GM21423 (cell line): ENCODE measurements at regions not wholly inside any gene's neighbourhood (a gene's known extent, or its start where the extent isn't known, plus 50 kb on each side); places are given as distances from the start of the nearest gene placed in this dataset.

Source experiments
- ATAC-seq: cut with Tn5 transposase; IDR thresholded peaks from one replicate; pipeline ENCODE4 v1.9.1; 2021; ENCODE audit warnings: mild to moderate bottlenecking, moderate library complexity; ENCODE audit not compliant: unreplicated experiment

DNA sequence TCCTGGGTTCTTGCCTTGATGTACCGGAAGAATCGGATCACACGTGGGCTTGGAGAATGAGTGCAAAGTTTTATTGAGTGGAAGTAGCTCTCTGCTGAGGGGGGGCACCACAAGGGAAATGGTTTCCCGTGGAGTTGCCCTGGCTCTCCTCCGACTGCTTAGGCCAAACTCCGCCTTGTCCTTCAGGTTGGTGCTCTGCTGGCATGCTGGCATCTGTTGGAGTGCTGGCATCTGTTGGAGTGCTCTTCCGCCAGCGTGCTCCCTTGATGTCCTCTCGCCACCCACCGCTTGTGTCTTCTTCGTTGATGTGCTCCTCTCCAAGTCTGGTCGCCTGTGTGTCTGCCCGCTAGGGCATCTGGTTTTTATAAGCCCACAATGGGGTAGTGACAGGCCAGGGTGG is 317.1 kb upstream of the HSF2 start:
- no peak for ATAC-seq

GRCh38 chr6:122092366-122092765 is 307.1 kb upstream of the HSF2 start:
- ATAC-seq: no peak

GRCh38 chr6:122098201-122098678 is 301.2 kb upstream of the HSF2 start:
- ATAC-seq: no peak

- ATAC-seq: no peak
Measured at GRCh38 chr6:122102026-122102425, 297.4 kb upstream of the HSF2 start.

- no peak for ATAC-seq
Measured at GRCh38 chr6:122107256-122107852, 292.1 kb upstream of the HSF2 start.

DNA sequence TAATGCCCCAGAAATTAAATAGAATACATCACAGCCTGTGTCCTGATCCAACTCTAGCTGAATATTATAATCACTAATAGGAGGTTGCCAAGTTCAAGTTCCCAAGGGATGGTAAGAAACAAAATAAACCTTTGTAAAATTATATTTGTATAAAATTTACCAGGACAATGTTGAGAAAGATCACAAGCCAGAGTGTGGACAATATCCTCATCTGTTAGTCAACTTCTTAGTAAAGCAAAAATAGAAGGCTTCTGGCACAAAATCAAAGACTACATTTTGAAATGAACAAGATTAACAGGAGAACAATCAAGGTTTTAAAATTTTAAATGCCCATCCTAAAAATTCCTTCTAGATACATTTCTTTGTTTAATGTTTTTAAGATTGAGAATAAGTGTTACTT is 290.4 kb upstream of the HSF2 start:
- no peak for ATAC-seq

GRCh38 chr6:122114717-122115116 is 284.7 kb upstream of the HSF2 start:
- ATAC-seq: no peak

DNA sequence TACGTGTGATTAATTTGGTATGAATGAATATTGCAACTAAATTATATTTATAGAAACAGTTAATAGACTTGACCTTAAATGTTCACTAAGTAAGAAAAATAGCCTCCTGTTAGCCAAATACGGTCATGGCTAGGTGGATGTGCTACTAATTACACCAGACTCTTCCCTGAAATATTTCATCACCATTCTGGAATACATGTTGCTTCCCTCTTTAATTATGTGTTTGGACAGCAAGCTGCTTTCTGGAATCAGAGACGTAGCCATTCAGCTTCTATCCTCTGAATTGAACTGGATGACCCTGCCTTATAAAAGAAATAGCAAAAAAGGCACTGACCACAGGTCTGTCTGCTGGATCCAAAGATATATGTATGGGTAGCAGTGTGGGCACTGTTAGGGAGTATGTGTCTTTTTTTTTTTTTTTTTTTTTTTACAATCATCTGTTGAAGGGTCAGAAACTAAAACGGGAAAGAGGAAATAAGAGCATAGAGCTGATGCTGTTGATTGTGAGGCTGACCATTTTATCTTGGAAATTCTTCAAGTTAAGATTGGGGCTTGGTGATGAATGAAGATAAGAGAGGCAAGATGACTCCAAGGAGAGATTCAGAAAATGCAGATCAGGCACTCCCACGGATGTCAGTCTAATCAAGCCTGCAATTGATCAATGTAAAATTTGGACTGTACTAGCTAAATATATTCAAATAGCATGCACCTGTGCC is 283.2 kb upstream of the HSF2 start:
- ATAC-seq: no peak

DNA sequence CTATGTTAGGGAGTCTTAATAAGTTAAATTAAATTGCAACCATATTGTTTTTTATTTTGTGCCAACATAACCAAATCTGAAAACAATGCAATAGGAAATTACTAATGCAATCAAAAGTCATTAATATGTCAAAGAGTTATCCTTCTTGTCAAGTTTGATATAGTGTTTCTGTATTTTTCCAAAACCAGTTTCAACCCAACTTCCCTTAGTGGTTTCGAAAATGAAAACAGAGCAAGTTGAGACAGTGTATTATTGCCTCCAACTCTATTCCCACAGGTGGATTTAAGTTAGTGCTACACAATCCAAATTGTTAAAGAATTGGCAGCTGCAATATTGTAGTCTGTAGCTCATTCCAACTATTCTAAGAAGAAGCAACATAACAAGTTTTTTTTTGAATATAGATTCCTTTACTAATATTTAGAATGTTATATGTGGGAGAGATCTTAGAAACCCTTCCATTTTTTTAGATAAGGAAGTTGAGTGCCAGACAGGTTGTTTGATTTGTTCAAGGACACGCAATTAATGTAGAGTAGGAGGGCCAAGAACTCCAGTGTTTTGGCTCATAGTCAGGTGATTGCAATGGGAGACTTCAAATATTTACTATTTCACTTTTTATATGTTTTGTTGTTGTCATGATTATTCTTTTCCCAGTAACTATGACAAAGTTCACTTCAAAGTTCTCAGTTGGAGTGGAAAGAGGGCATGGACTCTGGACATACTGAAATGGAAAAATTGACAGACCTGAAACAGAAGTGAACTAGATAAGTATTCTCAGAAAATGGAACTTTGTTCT is 282.4 kb upstream of the HSF2 start:
- ATAC-seq: no peak

DNA sequence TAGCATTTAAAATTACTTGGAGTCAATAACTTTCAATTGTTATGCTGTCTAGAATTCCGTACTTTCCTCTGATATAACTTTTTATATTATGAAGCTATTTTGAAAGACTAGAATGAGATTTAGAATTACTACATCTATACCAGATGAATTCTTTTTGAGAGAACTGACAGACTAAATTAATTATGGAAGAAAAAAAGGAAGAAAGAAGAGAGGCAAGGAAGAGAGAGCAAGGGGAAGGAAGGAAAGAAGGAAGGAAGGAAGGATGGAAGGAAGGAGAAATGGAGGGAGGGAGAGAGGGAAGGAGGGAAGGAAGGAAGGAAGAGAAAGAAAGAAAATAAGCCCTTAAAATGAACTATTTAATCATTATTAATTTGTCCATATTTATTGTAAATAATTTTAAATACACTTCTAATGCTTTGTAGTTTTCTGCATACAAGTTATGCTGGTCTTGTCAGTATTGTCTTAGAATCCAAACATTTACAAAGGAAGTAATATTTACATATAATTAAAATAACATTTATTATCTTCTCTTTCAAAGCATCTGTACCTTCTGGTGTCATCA is 280.4 kb upstream of the HSF2 start:
- no peak for ATAC-seq

GRCh38 chr6:122122202-122122601 is 277.2 kb upstream of the HSF2 start:
- ATAC-seq: no peak

DNA sequence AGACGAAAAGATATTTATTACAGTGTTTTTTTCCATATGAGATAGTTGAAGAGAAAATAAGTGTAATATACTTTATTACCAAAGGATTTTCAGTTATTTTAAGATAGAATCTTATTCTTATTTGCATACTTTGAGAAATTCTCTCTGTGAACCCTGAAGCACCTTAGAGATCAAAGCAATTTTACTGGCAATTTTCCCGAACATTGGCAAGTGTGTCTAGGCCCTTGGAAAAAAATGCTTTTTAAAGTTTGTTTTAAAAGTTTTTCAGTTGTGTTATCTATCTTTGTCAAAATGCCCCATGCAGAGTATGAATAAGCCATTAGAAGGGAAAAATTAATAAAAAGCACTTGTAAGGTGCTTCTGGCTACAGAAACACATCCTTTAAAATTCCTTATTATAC is 276.8 kb upstream of the HSF2 start:
- no peak for ATAC-seq

- ATAC-seq: no peak
Measured at GRCh38 chr6:122124908-122125307, 274.5 kb upstream of the HSF2 start.

GRCh38 chr6:122126894-122127293 is 272.6 kb upstream of the HSF2 start:
- ATAC-seq: no peak

GRCh38 chr6:122128445-122128844 is 271.0 kb upstream of the HSF2 start:
- ATAC-seq: no peak

DNA sequence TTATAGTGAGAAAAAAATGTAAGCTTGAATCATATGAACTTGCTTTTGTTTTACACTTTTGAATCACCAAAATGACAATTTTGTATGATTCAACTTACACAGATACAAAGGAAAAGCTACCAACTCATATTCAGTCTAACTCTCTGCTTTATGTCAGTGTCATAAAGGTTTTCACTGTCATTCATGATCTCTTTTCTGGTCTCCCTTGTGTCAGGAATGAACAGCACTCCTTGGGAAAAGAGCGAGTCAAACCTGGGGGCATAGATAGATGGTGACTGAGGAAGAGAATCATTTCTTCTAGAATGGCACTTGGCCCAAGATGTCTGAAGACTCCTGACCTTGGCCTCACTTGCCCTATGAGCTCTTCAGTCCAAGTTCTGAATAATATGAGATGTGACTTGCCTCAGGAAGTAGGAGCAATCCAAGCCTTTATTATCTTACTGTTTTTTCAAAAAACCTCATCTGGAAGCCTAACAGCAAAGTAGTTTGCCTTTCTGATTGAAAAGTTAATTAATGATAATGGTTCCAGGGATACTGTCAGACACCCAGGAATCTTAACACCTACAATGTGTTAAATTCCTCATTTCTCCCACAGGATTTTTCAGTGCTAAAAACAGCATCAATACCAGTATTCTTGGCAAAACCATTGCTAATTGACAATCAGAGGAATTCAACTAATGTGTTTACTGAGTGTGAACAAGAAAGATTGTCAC is 270.0 kb upstream of the HSF2 start:
- ATAC-seq: no peak

DNA sequence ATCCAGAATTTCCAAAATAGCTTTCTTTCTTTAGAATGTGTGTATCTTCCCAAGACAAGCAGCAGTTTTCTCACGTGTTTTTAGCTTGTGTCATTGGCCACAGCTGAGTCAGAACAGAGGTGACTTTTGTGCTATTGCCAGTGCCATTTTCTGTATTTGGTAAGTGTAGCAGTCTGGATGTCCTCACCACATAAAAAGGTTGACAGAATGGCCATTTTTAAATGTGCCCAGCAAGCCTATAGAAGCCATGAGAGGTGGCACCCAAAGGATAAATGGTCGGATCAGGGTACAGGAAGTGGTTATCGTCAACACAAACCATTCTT is 269.5 kb upstream of the HSF2 start:
- ATAC-seq: no peak

GRCh38 chr6:122130518-122130917 is 268.9 kb upstream of the HSF2 start:
- ATAC-seq: no peak

GRCh38 chr6:122136386-122136785 is 263.1 kb upstream of the HSF2 start:
- ATAC-seq: no peak

GRCh38 chr6:122140031-122140430 is 259.4 kb upstream of the HSF2 start:
- no peak for ATAC-seq

- ATAC-seq: no peak
Measured at GRCh38 chr6:122141246-122141645, 258.2 kb upstream of the HSF2 start.
